Keratinocyte (primary cell): ENCODE measurements at regions not wholly inside any gene's neighbourhood (a gene's known extent, or its start where the extent isn't known, plus 50 kb on each side); places are given as distances from the start of the nearest gene placed in this dataset.

ENCODE experiments used
- CTCF ChIP-seq, 3 experiments: IDR thresholded peaks in 1 of 3; conservative IDR thresholded peaks in 1 of 3; optimal IDR thresholded peaks in 1 of 3; 2 replicates in 2 of 3; 3 replicates in 1 of 3; pipeline versions ENCODE3 to v1.5.1; 2011; ENCODE audit warnings: low read length in 3 of 3, mild to moderate bottlenecking in 3 of 3, moderate library complexity in 2 of 3, control low read depth in 1 of 3, inconsistent platforms in 1 of 3; ENCODE audit not compliant: insufficient read depth in 2 of 3; ENCODE audit errors: extremely low read depth in 1 of 3
- EZH2 ChIP-seq: IDR thresholded peaks from one replicate; pipeline ENCODE4 v1.6.1; 2012; ENCODE audit warnings: inconsistent platforms, mild to moderate bottlenecking, low read length, moderate library complexity

DNA sequence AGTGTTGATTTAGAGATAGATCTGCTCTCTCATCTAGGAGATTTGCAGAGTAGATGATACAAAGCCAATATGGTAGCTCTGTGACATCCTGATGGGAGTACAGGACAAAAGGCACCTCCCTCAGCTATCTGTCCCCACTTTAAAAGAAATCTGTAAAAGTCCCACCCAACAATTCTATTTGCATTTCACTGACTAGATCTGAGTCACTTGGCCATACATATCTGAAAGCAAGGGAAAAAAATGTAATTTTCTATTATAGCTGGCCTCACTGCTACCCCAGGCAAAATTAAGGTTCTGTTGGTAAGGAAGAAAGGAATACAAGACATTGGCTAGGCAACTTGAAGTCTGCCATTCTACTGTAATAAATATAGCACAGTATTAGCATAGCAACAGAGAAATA, 96.2 kb upstream of the RNF180 start:
- TF ChIP-seq EZH2 (no peak), CTCF (optimal IDR thresholded peaks at IDR 0.05 in 1 of 3, IDR thresholded peaks at IDR 0.05 in 1 of 3, conservative IDR thresholded peaks at IDR 0.05 in 1 of 3; ENCODE audit: extremely low read depth in 1 of 3, insufficient read depth in 2 of 3, low read length in 3 of 3) (no peak)
